ENCODE measurements at regions not wholly inside any gene's neighbourhood (a gene's known extent, or its start where the extent isn't known, plus 50 kb on each side); places are given as distances from the start of the nearest gene placed in this dataset.

GRCh38 chr12:74953697-74954096 lies 255.9 kb downstream of the KCNC2 start:
- TF ChIP-seq POLR2A (IDR thresholded peaks at IDR 0.05) (no peak), CTCF (IDR thresholded peaks at IDR 0.05) (no peak), EP300 (IDR thresholded peaks at IDR 0.05) (no peak)

All from sigmoid colon (tissue), 4 donors.